ENCODE measurements at regions not wholly inside any gene's neighbourhood (a gene's known extent, or its start where the extent isn't known, plus 50 kb on each side); places are given as distances from the start of the nearest gene placed in this dataset.

- Mint-ChIP-seq H3K27me3 (ENCODE audit: low read depth) (no peaks in the 10 kb centered on the region), H3K9me3 (peaks cover 2% of the 10 kb centered on the region), H3K36me3 (ENCODE audit: low read depth) (no peaks in the 10 kb centered on the region), H3K27ac (ENCODE audit: unreplicated experiment) (no peak overlapping the region), H3K4me1 (no peaks in the 10 kb centered on the region), H3K4me3 (no peak overlapping the region)
- no peak for TF ChIP-seq CTCF (conservative IDR thresholded peaks at IDR 0.05)
- DNase-seq (ENCODE audit: low read depth, low spot score) = no peak
Measured at GRCh38 chr5:119740225-119740624, 110.9 kb downstream of the FAM170A start.

GRCh38 chr5:119741691-119742090 is 112.3 kb downstream of the FAM170A start:
- no peak overlapping the region for H3K4me3 Mint-ChIP-seq
- H3K27ac Mint-ChIP-seq (ENCODE audit: unreplicated experiment) = no peak overlapping the region
- no peaks in the 10 kb centered on the region for H3K4me1 Mint-ChIP-seq
- no peaks in the 10 kb centered on the region for H3K27me3 Mint-ChIP-seq (ENCODE audit: low read depth)
- no peaks in the 10 kb centered on the region for H3K36me3 Mint-ChIP-seq (ENCODE audit: low read depth)
- no peak for DNase-seq (ENCODE audit: low read depth, low spot score)
- TF ChIP-seq CTCF (conservative IDR thresholded peaks at IDR 0.05) = no peak
- peaks cover 2% of the 10 kb centered on the region for H3K9me3 Mint-ChIP-seq

GRCh38 chr5:119742311-119742710 is 113.0 kb downstream of the FAM170A start:
- Mint-ChIP-seq H3K27me3 (ENCODE audit: low read depth) (no peaks in the 10 kb centered on the region), H3K36me3 (ENCODE audit: low read depth) (no peaks in the 10 kb centered on the region), H3K27ac (ENCODE audit: unreplicated experiment) (no peak overlapping the region), H3K9me3 (peaks cover 2% of the 10 kb centered on the region), H3K4me1 (no peaks in the 10 kb centered on the region), H3K4me3 (no peak overlapping the region)
- no peak for DNase-seq (ENCODE audit: low read depth, low spot score)
- no peak for TF ChIP-seq CTCF (conservative IDR thresholded peaks at IDR 0.05)

GRCh38 chr5:119743927-119744326 is 114.6 kb downstream of the FAM170A start:
- DNase-seq (ENCODE audit: low read depth, low spot score) = peak; percentile 4
- Mint-ChIP-seq H3K27ac (ENCODE audit: unreplicated experiment) (no peak overlapping the region), H3K36me3 (ENCODE audit: low read depth) (no peaks in the 10 kb centered on the region), H3K27me3 (ENCODE audit: low read depth) (no peaks in the 10 kb centered on the region), H3K9me3 (peaks cover 2% of the 10 kb centered on the region), H3K4me1 (no peaks in the 10 kb centered on the region), H3K4me3 (no peak overlapping the region)
- peak; percentile 69 for TF ChIP-seq CTCF (conservative IDR thresholded peaks at IDR 0.05)

GRCh38 chr5:119745976-119746375 is 116.6 kb downstream of the FAM170A start:
- Mint-ChIP-seq H3K4me3 (no peak overlapping the region), H3K27me3 (ENCODE audit: low read depth) (no peaks in the 10 kb centered on the region), H3K36me3 (ENCODE audit: low read depth) (no peaks in the 10 kb centered on the region), H3K9me3 (peaks cover 2% of the 10 kb centered on the region), H3K27ac (ENCODE audit: unreplicated experiment) (no peak overlapping the region), H3K4me1 (no peaks in the 10 kb centered on the region)
- DNase-seq (ENCODE audit: low read depth, low spot score) = no peak
- TF ChIP-seq CTCF (conservative IDR thresholded peaks at IDR 0.05) = no peak

- no peak for DNase-seq (ENCODE audit: low read depth, low spot score)
- TF ChIP-seq CTCF (conservative IDR thresholded peaks at IDR 0.05) = no peak
- Mint-ChIP-seq H3K9me3 (peaks cover 4% of the 10 kb centered on the region), H3K36me3 (ENCODE audit: low read depth) (no peaks in the 10 kb centered on the region), H3K4me1 (no peaks in the 10 kb centered on the region), H3K27me3 (ENCODE audit: low read depth) (no peaks in the 10 kb centered on the region), H3K4me3 (no peak overlapping the region), H3K27ac (ENCODE audit: unreplicated experiment) (no peak overlapping the region)
Measured at GRCh38 chr5:119746984-119747383, 117.6 kb downstream of the FAM170A start.
